ENCODE measurements at regions not wholly inside any gene's neighbourhood (a gene's known extent, or its start where the extent isn't known, plus 50 kb on each side); places are given as distances from the start of the nearest gene placed in this dataset.
"Not testable (repeated sequence)": the region's sequence is repeated elsewhere in the genome, so short reads cannot be mapped to it uniquely, and the experiment has no call there.

- DNase-seq, result no peak
These were observed 284.5 kb upstream of the POU5F2 start for GRCh38 chr5:94025788-94026473.

DNA sequence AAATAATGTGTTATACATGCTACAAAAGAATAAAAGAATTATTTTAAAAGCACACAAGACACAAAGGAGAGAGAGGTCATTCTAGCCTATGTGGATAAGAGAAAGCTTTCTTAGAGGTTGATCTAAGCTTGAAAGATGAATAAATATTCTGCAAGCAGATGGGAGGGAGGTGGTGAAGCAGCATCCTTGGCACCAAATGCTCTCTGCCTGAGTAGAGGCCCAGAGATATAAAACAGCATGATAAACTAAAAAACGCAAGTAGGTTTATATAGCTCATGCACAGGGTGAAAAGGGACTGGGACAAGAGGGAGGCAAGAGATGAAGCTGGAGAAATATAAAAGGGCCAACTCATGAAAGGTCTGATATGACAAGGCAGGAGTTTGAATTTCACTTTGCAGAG lies 283.2 kb upstream of the POU5F2 start:
- DNase-seq, result no peak

DNA sequence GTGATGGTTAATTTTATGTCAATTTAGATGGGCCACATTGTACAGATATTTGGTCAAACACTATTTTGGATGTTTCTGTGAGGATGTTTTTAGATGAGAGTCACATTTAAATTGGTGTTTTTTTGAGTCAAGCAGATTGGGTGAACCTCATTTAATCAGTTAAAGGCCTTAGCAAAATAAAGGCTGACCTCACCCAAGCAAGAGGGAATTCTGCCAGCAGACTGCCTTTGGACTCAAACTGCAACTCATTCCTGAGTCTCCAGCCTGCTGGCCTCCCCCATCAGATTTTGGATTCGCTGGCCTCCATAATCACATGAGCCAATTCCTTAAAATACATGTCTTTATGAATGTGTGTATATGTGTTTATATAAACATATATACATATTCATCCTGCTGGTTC lies 282.7 kb upstream of the POU5F2 start:
- no peak for DNase-seq

GRCh38 chr5:94021246-94021645 lies 279.8 kb upstream of the POU5F2 start:
- no peak for DNase-seq

DNA sequence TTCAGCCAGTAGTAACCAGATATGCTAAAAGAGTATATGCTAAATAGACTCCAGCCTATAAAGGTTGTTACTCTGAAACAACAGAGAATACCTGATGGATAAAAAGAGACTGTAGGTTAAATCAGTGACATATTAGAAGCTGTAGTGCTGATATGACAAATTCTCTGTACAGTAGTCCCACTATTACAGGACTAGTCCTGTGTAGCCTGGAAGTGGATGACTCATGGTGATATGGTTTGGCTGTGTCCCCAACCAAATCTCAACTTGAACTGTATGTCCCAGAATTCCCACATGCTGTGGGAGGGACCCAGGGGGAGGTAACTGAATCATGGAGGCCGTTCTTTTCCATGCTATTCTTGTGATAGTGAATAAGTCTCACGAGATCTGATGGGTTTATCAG lies 276.2 kb upstream of the POU5F2 start:
- DNase-seq, result no peak

DNA sequence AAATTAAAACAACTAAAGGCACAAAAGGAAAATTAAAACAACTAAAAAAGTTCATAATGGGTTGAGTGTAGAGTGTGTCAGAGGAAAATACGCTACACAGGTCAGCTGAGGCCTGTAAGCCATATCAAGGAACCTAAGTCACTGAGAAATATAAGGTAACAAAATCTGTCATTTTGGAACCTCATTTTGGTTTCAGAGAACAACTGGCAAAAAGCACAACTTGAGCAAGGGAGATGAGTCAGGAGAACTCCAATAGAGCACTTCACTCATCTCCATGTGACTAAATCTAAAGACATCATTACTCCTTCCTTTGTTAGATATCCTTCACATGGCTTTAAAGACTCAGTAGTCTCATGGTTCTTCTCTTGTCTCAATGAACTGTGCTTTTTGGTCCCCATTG lies 269.4 kb upstream of the POU5F2 start:
- no peak for DNase-seq

DNA sequence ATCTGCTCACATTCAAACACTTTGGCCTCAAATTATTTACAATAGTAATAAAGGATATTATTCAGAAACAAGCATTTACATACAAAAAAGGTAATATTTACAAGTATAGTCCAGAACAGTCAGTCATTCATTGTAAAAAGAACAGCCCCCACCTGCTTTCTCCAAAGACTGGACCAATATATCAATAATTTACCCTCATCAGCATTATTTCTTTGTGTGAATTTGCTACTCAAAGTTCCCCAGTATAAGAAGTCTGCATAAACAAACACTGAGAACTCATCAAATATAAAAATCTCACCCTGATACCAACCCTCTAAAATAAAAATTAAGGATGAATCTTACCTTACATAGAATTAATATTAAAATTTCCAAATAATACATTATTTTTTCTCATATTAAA lies 267.8 kb upstream of the POU5F2 start:
- no peak for DNase-seq

DNA sequence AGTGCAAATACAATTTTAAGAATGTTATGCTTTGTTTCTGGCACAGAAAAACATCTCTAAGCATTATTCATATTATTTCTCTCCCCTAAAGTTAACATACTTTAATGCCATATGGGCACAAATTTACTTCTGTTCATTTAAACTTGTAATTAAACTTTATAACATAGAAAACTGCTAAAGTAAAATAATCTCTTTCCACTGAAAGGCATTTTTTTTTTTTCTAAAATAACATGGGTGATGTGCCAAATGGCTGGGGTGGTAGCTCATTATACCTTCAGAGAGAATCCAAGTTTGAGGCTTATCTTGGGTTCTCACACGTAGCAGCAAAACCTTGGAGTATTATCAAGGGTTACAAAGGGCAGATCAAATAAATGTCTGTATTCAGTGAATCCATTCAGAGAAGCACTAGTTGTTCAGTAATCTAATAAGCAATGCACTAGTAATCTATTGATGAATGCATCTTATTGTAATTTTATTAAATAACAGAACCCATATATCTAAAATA lies 257.6 kb upstream of the POU5F2 start:
- DNase-seq, result no peak

DNA sequence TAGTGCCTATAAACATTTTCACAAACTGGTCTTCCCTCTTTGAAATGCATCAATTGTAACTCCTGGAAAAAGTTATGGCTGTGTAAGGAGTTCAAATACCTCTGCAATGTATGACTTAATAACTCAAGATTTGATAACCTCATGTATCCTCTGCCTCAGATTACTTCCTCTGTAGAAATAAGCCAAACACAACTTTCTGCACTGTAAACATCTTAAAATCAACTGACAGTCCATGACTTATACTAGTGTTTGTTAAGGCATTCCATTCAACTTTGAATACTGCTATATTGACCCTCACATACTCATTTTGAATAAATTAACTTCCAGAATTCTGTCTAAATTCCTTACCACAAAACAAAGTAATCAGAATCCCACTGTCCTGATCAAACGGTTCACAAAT lies 256.2 kb upstream of the POU5F2 start:
- no peak for DNase-seq

- no peak for DNase-seq
These were observed 253.8 kb upstream of the POU5F2 start for GRCh38 chr5:93995126-93995621.

DNA sequence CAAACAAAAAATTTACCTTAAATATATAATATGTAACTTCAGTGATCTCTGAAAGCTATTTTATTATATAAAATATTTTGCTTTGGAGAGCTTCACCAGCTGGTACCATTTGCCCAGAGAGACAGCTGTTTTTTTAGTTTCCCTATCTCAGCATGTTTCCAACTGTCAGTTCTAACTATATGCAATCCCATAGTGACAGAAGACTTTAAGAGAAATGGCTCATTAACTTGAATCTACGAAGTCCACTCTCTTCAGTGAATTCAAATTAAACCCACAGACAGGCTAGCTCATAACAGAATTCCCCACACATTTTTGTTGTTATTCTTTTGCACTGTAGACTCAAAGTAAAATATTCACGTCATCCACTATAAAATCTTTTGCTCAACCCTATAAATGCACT lies 251.8 kb upstream of the POU5F2 start:
- no peak for DNase-seq

GRCh38 chr5:93990504-93991070 lies 249.2 kb upstream of the POU5F2 start:
- DNase-seq, result no peak

DNA sequence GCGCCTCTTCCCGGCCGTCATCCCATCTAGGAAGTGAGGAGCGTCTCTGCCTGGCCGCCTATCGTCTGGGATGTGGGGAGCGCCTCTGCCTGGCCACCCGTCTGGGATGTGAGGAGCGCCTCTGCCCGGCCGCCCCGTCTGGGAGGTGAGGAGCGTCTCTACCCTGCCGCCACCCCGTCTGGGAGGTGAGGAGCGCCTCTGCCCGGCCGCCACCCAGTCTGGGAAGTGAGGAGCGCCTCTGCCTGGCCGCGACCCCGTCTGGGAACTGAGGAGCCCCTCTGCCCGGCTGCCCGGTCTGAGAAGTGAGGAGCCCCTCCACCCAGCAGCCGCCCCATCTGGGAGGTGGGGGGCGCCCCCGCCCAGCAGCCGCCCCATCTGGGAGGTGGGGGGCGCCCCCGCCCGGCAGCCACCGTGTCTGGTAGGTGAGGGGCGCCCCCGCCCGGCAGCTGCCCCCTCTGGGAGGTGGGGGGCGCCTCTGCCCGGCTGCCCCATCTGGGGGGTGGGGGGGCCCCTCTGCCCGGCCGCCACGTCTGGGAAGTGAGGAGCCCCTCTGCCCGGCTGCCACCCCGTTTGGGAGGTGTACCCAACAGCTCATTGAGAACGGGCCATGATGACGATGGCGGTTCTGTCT lies 244.7 kb upstream of the POU5F2 start:
- DNase-seq, result not testable (repeated sequence)

- no peak for DNase-seq
These were observed 236.8 kb upstream of the POU5F2 start for GRCh38 chr5:93978222-93978621.

DNA sequence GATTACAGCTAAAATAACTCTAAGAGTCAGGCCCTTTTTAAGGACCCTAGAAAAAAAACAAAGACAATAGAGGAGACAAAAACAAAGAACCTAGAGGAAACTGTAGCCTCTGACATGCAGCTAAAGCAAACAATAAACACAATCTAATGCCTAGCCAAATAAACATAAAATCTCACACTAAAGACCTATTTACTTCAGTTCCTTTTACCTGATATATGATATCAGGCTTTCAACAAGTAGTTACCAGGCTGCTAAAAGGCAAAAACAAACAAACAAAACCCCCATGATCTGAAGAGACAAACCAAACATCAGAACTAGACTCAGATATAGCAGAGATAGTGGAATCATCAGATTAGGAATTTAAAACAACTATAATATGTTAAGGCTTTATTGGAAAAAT lies 226.5 kb upstream of the POU5F2 start:
- DNase-seq, result no peak

GRCh38 chr5:93964421-93964820 lies 223.0 kb upstream of the POU5F2 start:
- no peak for DNase-seq

DNA sequence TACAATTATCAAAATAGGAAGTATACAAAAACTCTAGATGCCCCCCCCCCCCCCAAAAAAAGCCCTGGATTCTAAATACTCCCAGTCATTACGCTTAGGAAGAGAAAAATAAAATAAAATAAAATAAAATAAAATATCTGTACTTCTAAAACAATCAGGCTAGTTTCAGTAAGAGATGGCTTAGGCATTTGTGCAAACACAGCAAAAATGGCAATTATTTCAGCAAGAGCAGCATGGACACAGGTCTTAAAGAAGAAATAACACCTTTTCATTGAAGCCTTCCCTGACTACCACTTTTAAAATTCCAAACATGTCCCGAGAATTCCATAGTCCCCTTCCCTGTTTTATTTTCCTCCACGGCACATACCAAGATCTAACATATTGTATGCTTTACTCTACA lies 218.6 kb upstream of the POU5F2 start:
- no peak for DNase-seq

- no peak for DNase-seq
These were observed 214.6 kb upstream of the POU5F2 start for GRCh38 chr5:93956006-93956405.

- no peak for DNase-seq
These were observed 213.1 kb upstream of the POU5F2 start for GRCh38 chr5:93954421-93955069.

DNA sequence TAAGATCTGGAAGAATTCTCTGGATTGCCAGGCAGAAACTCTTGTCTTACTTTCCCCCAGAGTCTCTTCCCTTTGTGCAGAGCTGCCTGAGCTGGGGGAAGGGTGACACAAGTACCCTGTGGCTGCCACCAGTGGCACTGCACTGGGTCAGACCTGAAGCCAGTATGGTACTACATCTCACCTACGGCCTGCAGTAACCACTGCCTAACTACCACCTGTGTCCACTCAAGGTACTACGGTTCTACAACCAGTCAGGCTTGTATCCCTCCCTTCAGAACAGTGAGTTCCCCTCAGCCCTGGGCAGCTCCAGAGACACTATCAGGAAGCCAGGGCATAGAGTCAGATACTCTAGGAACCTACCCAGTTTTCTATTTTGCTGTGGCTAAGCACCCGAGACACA lies 212.0 kb upstream of the POU5F2 start:
- no peak for DNase-seq

DNA sequence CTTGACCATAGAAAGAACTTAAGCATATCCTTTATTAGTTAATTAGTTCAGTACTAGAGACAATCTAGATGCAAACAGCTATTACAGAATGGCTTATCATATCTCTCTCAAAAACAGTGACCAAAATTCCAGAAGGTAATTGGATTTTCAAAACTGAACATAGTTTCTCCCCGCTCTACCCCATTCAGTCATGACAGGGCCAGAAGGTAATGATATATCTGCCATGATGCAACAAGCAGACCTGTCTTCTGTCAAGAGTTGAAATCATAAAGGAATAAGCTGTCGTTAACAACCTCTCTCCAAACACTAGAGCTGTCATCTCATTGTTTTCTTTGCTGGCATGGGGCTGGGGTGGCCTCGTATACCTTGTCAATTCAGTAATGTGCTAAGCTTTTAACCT lies 200.5 kb upstream of the POU5F2 start:
- DNase-seq, result no peak

- not testable (repeated sequence) for DNase-seq
These were observed 191.9 kb upstream of the POU5F2 start for GRCh38 chr5:93933269-93933668.

- no peak for DNase-seq
These were observed 188.7 kb upstream of the POU5F2 start for GRCh38 chr5:93930098-93930497.

- peak; percentile 87 for DNase-seq
These were observed 187.7 kb upstream of the POU5F2 start for GRCh38 chr5:93929131-93929530.

All from NCI-H1694 (cell line).